Tibial nerve (tissue), 4 donors: ENCODE measurements at regions not wholly inside any gene's neighbourhood (a gene's known extent, or its start where the extent isn't known, plus 50 kb on each side); places are given as distances from the start of the nearest gene placed in this dataset.

Experiments
- EP300 ChIP-seq, 2 donors: sonication (generic); formaldehyde crosslinking; IDR thresholded peaks; one replicate each; pipeline ENCODE4 v1.6.1; 2017; ENCODE audit warnings: antibody characterized with exemption in 2 of 2, mild to moderate bottlenecking in 1 of 2
- POLR2A ChIP-seq, 2 donors: fragments of 450-650 bp; IDR thresholded peaks; one replicate each; pipeline ENCODE4 v1.6.1; 2017; ENCODE audit warnings: antibody characterized with exemption in 2 of 2, mild to moderate bottlenecking in 2 of 2, moderate library complexity in 2 of 2
- TF ChIP-seq, protein P1 (sequence below), 5 experiments: fragments of 200-600 bp in 3 of 5; fragments of 450-650 bp in 2 of 5; sonication (generic) in 3 of 5; IDR thresholded peaks; one replicate each; pipeline ENCODE4 v1.5.1; 2016 to 2019; ENCODE audit warnings: antibody characterized with exemption in 5 of 5, mild to moderate bottlenecking in 3 of 5, moderate library complexity in 2 of 5

DNA sequence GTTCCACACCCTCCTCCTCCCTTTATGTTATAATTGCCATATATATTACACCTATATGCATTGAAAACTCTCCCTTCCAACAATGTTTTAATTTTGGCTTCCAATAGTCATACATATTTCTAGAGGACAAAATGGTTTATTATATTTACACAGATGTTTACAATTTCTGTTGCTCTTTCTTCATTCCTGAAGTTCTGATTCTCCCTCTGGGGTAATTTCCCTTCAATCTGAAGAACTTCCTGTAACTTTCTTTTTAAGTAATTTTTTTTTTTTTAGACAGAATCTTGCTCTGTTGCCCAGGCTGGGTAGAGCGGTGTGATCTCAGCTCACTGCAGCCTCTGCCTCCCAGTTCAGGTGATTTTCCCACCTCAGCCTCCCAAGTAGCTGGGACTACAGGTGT is 173.0 kb upstream of the MAP1B start:
- TF ChIP-seq, protein P1, sequence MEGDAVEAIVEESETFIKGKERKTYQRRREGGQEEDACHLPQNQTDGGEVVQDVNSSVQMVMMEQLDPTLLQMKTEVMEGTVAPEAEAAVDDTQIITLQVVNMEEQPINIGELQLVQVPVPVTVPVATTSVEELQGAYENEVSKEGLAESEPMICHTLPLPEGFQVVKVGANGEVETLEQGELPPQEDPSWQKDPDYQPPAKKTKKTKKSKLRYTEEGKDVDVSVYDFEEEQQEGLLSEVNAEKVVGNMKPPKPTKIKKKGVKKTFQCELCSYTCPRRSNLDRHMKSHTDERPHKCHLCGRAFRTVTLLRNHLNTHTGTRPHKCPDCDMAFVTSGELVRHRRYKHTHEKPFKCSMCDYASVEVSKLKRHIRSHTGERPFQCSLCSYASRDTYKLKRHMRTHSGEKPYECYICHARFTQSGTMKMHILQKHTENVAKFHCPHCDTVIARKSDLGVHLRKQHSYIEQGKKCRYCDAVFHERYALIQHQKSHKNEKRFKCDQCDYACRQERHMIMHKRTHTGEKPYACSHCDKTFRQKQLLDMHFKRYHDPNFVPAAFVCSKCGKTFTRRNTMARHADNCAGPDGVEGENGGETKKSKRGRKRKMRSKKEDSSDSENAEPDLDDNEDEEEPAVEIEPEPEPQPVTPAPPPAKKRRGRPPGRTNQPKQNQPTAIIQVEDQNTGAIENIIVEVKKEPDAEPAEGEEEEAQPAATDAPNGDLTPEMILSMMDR (IDR thresholded peaks at IDR 0.05), result no peak
- no peak for TF ChIP-seq EP300 (IDR thresholded peaks at IDR 0.05)
- no peak for TF ChIP-seq POLR2A (IDR thresholded peaks at IDR 0.05)
